MM.1S (cell line): ENCODE measurements at regions not wholly inside any gene's neighbourhood (a gene's known extent, or its start where the extent isn't known, plus 50 kb on each side); places are given as distances from the start of the nearest gene placed in this dataset.

Experiments used
- DNase-seq: peaks from one replicate; pipeline ENCODE4 v3.0.0-alpha.2; 2015
- H2AFZ ChIP-seq: fragments of 300-600 bp; sonication (generic); 2 replicates; pipeline ENCODE4 v1.6.0; 2016; ENCODE audit warnings: antibody characterized with exemption, low read length
- H3F3A ChIP-seq: fragments of 300-600 bp; sonication (generic); 2 replicates; pipeline ENCODE4 v1.6.1; 2016; ENCODE audit warnings: mild to moderate bottlenecking, antibody characterized with exemption, low read length, moderate library complexity, mixed read lengths; ENCODE audit not compliant: insufficient read depth
- H3K27ac ChIP-seq: fragments of 300-600 bp; sonication (generic); 2 replicates; pipeline ENCODE4 v1.5.1; 2016; ENCODE audit warnings: mild to moderate bottlenecking, low read length
- H3K27me3 ChIP-seq: fragments of 300-600 bp; sonication (generic); replicated peaks from 2 replicates; pipeline ENCODE4 v1.6.0; 2016; ENCODE audit warnings: low read length; ENCODE audit not compliant: insufficient read depth
- H3K36me3 ChIP-seq: fragments of 300-600 bp; sonication (generic); replicated peaks from 2 replicates; pipeline ENCODE4 v1.6.1; 2016; ENCODE audit warnings: mild to moderate bottlenecking, low read length, mixed read lengths; ENCODE audit not compliant: insufficient read depth
- H3K4me1 ChIP-seq: fragments of 300-600 bp; sonication (generic); 2 replicates; pipeline ENCODE4 v1.6.1; 2016; ENCODE audit warnings: low read length, mixed read lengths
- H3K4me2 ChIP-seq: fragments of 300-600 bp; sonication (generic); 2 replicates; pipeline ENCODE4 v1.6.0; 2016; ENCODE audit warnings: low read depth, low read length
- H3K4me3 ChIP-seq: fragments of 300-600 bp; sonication (generic); 2 replicates; pipeline ENCODE4 v1.5.1; 2016; ENCODE audit warnings: low read length, mixed read lengths
- H3K79me2 ChIP-seq: fragments of 300-600 bp; sonication (generic); 2 replicates; pipeline ENCODE4 v1.6.1; 2016; ENCODE audit warnings: mixed run types, low read length, mixed read lengths
- H3K9ac ChIP-seq: fragments of 300-600 bp; sonication (generic); 2 replicates; pipeline ENCODE4 v1.6.1; 2016; ENCODE audit warnings: low read length, mixed read lengths
- H3K9me2 ChIP-seq: fragments of 300-600 bp; sonication (generic); replicated peaks from 2 replicates; pipeline ENCODE4 v1.6.1; 2016; ENCODE audit warnings: mild to moderate bottlenecking, low read length, mixed read lengths; ENCODE audit not compliant: insufficient read depth
- H3K9me3 ChIP-seq: fragments of 300-600 bp; sonication (generic); replicated peaks from 2 replicates; pipeline ENCODE4 v1.6.1; 2016; ENCODE audit warnings: mild to moderate bottlenecking, low read length, mixed read lengths; ENCODE audit not compliant: insufficient read depth
- H4K20me1 ChIP-seq: fragments of 300-600 bp; sonication (generic); 2 replicates; pipeline ENCODE4 v1.6.1; 2016; ENCODE audit warnings: mild to moderate bottlenecking, low read length, moderate library complexity, mixed read lengths; ENCODE audit not compliant: insufficient read depth
- EZH2 ChIP-seq: fragments of 300-600 bp; sonication (generic); optimal IDR thresholded peaks from 2 replicates; pipeline ENCODE3; 2017; ENCODE audit warnings: low read depth, mild to moderate bottlenecking, antibody characterized with exemption, low read length, mixed read lengths
- EZH2phosphoT487 ChIP-seq: fragments of 300-600 bp; sonication (generic); IDR thresholded peaks from 2 replicates; pipeline ENCODE4 v1.6.1; 2018; ENCODE audit warnings: antibody characterized with exemption, low read length
- TF ChIP-seq, protein P1 (sequence below): fragments of 300-600 bp; sonication (generic); IDR thresholded peaks from 2 replicates; pipeline ENCODE4 v1.5.1; 2016; ENCODE audit warnings: antibody characterized with exemption, low read length, mixed read lengths

GRCh38 chr14:62632771-62633170 lies 412.5 kb downstream of the KCNH5 start:
- Histone ChIP-seq H3K27ac (no peak overlapping the region), H3K36me3 (no peaks in the 10 kb centered on the region), H3K9ac (no peak overlapping the region), H2AFZ (no peak overlapping the region), H3K4me3 (no peak overlapping the region), H3K4me2 (no peak overlapping the region), H3K9me2 (no peaks in the 10 kb centered on the region), H3K9me3 (no peaks in the 10 kb centered on the region), H3F3A (no peaks in the 10 kb centered on the region), H3K79me2 (no peaks in the 10 kb centered on the region), H3K4me1 (no peaks in the 10 kb centered on the region), H3K27me3 (no peaks in the 10 kb centered on the region), H4K20me1 (no peaks in the 10 kb centered on the region)
- no peak for DNase-seq
- TF ChIP-seq, protein P1, sequence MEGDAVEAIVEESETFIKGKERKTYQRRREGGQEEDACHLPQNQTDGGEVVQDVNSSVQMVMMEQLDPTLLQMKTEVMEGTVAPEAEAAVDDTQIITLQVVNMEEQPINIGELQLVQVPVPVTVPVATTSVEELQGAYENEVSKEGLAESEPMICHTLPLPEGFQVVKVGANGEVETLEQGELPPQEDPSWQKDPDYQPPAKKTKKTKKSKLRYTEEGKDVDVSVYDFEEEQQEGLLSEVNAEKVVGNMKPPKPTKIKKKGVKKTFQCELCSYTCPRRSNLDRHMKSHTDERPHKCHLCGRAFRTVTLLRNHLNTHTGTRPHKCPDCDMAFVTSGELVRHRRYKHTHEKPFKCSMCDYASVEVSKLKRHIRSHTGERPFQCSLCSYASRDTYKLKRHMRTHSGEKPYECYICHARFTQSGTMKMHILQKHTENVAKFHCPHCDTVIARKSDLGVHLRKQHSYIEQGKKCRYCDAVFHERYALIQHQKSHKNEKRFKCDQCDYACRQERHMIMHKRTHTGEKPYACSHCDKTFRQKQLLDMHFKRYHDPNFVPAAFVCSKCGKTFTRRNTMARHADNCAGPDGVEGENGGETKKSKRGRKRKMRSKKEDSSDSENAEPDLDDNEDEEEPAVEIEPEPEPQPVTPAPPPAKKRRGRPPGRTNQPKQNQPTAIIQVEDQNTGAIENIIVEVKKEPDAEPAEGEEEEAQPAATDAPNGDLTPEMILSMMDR, result no peak
- TF ChIP-seq EZH2 (no peak), EZH2phosphoT487 (no peak)

- Histone ChIP-seq H3K27ac (no peak overlapping the region), H3K9me3 (no peaks in the 10 kb centered on the region), H3K79me2 (no peaks in the 10 kb centered on the region), H3K36me3 (no peaks in the 10 kb centered on the region), H3K4me3 (no peak overlapping the region), H3K9ac (no peak overlapping the region), H3K9me2 (no peaks in the 10 kb centered on the region), H2AFZ (no peak overlapping the region), H3F3A (no peaks in the 10 kb centered on the region), H3K27me3 (no peaks in the 10 kb centered on the region), H3K4me1 (no peaks in the 10 kb centered on the region), H3K4me2 (no peak overlapping the region), H4K20me1 (no peaks in the 10 kb centered on the region)
- no peak for TF ChIP-seq EZH2phosphoT487
- TF ChIP-seq, protein P1, result no peak
- no peak for TF ChIP-seq EZH2
- DNase-seq, result no peak
These were observed 399.6 kb downstream of the KCNH5 start for GRCh38 chr14:62645649-62646048.
